Frontal cortex (tissue), 3 donors: ENCODE measurements at regions not wholly inside any gene's neighbourhood (a gene's known extent, or its start where the extent isn't known, plus 50 kb on each side); places are given as distances from the start of the nearest gene placed in this dataset.
A peak's percentile ranks its signal among the peaks of the same experiment; 100 is the strongest.

Experiments
- DNase-seq, 2 donors: peaks; one replicate each; pipeline ENCODE4 v3.0.0; 2012; ENCODE audit warnings: low spot score in 2 of 2
- FAIRE-seq: peaks from 2 replicates; lab custom pipeline; 2012; peaks lifted over from hg19 to GRCh38; lab: Jason Lieb, UNC
- donor health status: control.
- donor health status: control.
- donor health status: control.

DNA sequence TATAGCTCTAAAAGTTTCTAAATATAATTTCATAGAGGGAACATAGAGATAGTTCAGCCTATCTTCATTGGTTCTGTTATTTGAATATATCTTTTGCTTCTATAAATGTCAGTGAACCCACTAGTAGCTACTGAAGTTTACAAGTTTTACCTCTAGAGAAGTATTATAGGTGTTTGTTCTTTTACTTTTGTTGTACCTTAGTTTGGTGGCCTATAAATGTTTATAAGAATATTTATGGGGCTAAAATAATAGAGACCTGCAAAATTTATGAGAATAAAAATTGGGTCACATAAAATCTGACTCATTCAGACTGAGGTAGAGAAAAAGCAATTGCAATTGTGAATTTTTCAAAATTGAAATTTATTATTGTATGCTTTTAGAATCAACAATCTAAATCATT, 162.6 kb downstream of the SERPINI1 start:
- DNase-seq (no peak), FAIRE-seq (no peak)

DNA sequence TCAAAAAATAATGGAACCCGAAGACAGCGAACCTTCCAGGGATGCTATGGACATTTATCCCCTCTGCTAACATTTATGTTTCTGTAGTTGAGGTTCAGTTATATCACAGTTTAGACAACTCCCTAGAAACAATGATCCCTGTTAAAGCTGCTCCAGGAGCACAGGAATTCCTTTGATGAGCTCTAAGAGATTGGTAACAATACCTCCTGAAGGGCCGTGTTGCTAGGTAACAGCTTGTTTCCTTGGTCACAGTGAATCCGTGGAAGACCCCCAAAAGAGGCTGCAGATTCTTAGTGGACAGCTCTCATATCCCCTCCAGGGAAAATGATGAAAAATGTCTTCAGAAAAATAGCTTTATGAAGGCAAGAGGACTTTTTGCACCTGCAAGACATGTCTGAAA, 160.2 kb downstream of the SERPINI1 start:
- DNase-seq (no peak), FAIRE-seq (no peak)

DNA sequence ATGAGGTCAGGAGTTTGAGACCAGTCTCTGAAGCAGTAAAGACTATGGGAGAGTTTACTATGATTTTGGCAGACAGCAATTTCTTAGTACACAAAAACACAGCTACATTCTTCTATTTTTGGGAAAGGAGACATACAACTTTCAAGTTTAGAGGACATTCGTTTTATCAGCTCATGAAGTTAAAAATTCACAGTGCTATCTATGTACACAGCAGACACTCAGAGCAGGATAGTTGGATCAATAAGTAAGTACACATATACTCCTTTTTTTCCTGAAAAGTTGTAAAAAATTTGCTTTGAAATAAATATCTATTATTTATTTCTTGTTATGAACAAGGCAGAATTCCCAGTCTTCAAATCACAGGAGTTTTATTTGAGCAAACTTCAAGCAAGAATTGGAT, 159.7 kb downstream of the SERPINI1 start:
- DNase-seq (no peak), FAIRE-seq (no peak)

DNA sequence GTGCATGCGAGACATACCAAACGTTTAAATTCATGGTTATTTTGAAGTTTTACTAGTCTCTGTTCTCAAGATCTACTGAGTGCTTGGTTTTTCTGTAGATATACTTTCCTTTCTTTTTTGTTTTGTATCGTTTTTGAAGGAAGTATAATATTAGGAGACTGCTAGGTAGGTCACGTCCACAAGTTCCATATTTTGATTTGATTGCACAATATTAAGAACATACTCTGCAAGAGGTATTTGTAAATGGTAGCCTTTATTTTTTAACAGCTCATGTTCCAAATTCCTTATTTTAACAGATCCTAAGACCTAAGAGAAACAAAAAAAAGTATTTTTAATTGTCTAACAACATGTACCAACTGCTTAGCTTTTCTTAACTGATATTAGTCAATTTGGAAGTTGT, 156.7 kb downstream of the SERPINI1 start:
- FAIRE-seq (no peak), DNase-seq (no peak)

DNA sequence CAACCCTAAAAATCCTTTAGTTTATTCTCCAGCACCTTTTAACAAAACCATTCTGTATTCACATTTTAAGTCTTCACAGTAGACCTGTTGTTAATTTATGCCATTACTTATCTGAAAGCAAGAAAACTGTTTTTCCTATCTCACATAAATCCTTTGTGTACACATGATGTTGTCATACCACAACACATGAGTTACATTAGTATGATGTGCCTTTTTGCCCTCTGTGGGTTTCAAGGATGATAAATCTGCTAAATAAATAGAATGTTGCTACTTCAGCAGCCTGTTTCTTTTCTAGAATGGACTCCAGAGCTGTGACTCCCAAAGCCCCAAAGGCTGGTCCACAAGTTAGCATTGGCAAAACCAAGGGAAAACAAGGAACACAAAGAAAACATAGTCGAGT, 151.6 kb downstream of the SERPINI1 start:
- FAIRE-seq = no peak
- DNase-seq = no peak

DNA sequence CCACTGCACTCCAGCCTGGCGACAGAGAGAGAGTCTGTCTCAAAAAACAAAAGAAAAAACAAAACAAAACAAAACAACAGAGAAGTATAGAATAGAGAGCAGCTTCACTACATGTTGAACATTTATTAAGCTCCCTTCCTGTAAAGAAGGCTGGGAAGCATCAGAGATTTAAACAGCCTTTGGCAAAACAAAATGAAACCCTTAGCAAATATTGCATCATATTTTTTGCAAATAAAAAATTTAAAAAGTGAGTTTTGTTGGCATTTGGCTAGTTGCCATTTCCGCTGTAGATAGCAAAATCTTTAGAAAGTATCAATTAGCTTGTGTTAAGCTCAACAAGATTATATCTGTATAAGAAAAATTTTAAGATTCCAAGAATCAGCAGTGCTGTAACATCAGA, 151.2 kb downstream of the SERPINI1 start:
- DNase-seq (no peak), FAIRE-seq (no peak)

DNA sequence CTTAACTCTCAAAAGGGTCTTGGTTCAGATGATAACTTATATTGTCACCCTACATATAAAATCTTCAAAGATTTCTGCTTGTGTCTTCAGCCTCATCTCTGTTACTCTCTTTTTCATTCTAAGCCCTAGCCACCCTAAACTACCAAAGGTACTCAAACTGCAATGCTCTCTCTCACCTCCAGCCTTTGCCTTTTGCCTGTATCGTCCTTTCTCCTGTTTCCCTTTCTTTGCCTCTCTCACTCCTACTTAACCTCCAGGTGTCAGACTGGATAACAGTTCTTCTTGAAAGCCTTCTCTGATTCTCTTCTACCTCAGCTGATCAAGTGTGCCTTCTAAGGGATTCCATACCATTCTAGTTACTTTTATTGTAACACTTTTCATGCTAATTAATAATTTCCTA, 149.8 kb downstream of the SERPINI1 start:
- FAIRE-seq = no peak
- DNase-seq = no peak

DNA sequence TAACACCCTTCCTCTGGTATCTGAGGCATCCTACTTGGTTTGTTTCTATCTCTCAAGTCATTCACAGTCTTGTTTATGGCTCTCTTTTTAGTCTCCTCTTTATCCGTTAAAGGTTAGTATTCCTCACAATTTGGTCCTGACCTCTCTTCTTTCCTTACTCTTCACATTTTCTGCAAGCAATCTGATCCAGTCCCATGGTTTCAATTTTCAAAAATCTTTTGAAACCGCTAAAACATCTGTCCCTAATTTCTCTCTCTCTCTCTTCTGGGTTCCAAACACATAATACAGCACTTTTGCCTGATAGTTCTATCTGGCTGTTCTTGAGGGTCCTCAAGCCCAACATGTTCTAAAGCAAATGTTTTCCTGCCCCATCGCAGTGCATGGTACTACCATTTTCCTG, 149.0 kb downstream of the SERPINI1 start:
- no peak for DNase-seq
- no peak for FAIRE-seq

DNA sequence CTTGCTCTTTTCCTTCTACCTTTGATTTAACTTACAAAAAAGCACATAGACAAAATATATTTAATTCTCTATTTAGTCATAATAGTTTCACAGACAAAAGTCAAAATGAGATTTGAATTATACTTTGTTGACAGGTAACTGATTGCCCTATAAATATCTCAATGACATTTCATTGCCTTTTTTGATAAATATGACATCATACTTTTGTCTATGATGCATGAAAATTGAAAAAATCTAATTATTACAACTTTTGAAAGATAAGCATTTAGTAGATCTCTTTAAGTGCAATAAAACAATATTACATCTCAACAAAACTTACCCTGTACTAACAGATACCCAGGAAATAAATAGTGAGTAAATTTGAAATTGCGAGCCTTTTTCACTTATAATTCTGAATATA, 147.9 kb downstream of the SERPINI1 start:
- FAIRE-seq = peak; percentile 23
- DNase-seq = no peak

DNA sequence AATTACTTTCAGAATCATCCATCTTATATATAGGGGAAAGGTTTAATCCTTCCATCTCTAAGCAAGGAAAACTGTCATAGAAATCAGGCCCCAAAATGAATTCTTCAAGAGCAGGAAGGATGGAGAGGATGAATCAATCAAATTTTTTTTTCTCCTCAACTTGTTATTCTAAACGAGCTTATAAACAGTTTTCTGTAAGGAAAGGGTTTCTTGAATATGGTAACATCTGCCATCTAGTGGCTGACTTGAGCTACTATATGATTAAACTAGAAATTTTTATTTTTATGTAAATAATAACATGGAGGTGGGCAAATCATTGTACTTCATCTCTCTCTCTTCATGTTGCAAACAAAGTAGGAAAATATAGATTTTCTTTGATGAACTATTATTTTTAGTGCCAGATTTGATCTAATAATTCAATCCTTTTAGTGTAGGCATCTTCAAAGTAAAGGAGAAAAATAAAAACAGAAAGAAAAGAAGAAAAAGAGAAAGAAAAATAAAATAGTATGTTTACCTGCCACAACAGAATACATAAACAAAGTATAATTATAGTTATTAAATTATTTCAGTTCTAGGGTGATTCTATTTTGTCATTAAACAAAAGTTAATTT, 146.6 kb downstream of the SERPINI1 start:
- FAIRE-seq (peak; percentile 91), DNase-seq (peak in 1 of 2 donors; percentile 8)

DNA sequence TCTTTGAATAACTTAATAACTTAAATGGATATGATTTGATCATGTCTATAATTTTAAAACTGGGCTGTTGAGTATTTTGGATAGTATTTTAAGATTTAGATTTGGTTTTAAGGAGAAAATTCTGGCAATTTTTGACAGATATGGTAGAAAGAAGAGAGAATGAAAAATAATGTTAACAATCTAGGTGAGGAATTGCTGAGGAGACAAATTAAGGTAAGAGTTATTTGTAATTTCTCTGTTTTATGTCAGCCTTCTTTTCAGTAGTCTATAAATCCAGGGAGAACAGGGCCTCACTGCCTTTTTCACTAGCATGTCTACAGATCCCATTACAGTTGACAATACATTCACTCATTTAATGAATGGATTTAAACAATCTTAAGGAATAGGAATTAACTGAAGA, 144.7 kb downstream of the SERPINI1 start:
- FAIRE-seq (peak; percentile 59), DNase-seq (no peak)

DNA sequence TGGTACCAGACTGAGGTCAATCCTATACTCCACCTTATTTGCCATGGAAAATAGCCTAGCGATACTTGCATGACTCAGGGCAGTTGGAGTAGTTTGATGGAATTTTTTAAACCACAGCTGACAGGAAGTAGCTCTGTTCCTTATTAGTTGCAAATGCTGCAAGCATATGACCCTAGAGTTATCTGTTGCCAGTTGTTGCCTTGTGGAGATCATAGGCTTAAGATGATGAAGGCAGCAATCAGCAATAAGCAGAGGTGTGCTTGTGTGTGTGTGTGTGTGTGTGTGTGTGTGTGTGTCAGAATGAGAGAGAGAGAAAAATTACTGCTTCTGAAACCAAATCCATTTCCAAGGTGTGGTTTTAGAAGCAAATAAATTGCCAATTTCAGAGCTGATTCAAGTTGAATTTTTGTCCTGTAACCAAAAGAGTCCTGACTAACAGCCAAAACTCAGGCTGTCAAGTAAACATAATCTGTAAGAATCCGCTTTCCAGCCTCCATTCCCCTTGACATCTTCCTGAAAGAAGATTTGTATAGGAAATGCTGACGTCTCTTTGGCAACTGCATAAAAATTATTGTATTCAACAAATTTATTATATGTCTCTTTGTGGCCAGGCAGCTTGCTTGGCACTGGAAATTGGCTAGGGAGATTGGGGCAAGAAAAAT, 141.2 kb downstream of the SERPINI1 start:
- no peak for FAIRE-seq
- DNase-seq = no peak
